Calu3 (cell line): ENCODE measurements at regions not wholly inside any gene's neighbourhood (a gene's known extent, or its start where the extent isn't known, plus 50 kb on each side); places are given as distances from the start of the nearest gene placed in this dataset.

Experiments used
- BruUV-seq: library from RNA; stranded (reverse); fragments of 400-500 nt; replicated peaks from 2 replicates; lab custom pipeline; 2021; lab: Mats Ljungman, UMichigan
- CTCF ChIA-PET: fragments of 300-600 bp; sonication (Branson Sonifier 250); formaldehyde crosslinking; loops from one replicate; lab custom pipeline; 2022; ENCODE audit warnings: antibody characterized with exemption; lab: Charles Lee
- DNase-seq: peaks from one replicate; pipeline ENCODE4 v3.0.0; 2022
- H3K27ac Mint-ChIP-seq: one replicate; pipeline ENCODE4 v1.8.0; 2022; ENCODE audit warnings: mixed read lengths; ENCODE audit not compliant: unreplicated experiment
- H3K27me3 Mint-ChIP-seq: one replicate; pipeline ENCODE4 v1.8.0; 2022; ENCODE audit warnings: mixed read lengths; ENCODE audit not compliant: unreplicated experiment
- H3K36me3 Mint-ChIP-seq: one replicate; pipeline ENCODE4 v1.8.0; 2022; ENCODE audit warnings: mild to moderate bottlenecking, moderate library complexity, mixed read lengths; ENCODE audit not compliant: insufficient read depth, unreplicated experiment
- H3K4me1 Mint-ChIP-seq: one replicate; pipeline ENCODE4 v1.8.0; 2022; ENCODE audit warnings: mild to moderate bottlenecking, low read depth, mixed read lengths; ENCODE audit not compliant: unreplicated experiment
- H3K4me3 Mint-ChIP-seq: one replicate; pipeline ENCODE4 v1.8.0; 2022; ENCODE audit warnings: mild to moderate bottlenecking, low read depth, moderate library complexity, mixed read lengths; ENCODE audit not compliant: unreplicated experiment
- H3K9me3 Mint-ChIP-seq: one replicate; pipeline ENCODE4 v1.8.0; 2022; ENCODE audit warnings: low read depth, mixed read lengths; ENCODE audit not compliant: unreplicated experiment
- intact Hi-C: fragments of 100-400 bp; cut with micrococcal nuclease; formaldehyde crosslinking; loops from one replicate; pipeline ENCODE4 v1.10.0; 2022; ENCODE audit not compliant: unreplicated experiment
- TF ChIP-seq, protein P1 (sequence below): fragments of 200-600 bp; IDR thresholded peaks from one replicate; pipeline ENCODE4 v1.8.0; 2022; ENCODE audit warnings: antibody characterized with exemption; ENCODE audit not compliant: unreplicated experiment

DNA sequence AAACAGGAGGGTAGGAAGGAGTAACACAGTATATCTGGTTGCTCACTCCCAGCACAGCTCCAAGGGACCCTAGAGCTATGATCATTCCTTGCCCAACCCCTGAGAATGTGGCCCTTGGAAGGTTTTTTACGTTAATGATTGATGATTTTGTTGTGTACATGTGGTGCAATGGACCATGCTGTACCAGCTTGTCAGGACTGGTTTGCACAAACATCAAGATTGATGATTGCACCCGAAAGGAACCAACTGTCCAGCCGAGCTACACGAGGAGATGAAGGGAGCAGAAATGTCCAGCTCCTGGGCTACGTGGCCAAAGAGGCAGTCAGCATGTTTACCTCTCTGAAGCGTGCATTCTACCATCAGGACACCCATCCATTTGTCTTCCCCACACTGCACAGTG is 83.2 kb upstream of the USP9X start:
- TF ChIP-seq, protein P1, sequence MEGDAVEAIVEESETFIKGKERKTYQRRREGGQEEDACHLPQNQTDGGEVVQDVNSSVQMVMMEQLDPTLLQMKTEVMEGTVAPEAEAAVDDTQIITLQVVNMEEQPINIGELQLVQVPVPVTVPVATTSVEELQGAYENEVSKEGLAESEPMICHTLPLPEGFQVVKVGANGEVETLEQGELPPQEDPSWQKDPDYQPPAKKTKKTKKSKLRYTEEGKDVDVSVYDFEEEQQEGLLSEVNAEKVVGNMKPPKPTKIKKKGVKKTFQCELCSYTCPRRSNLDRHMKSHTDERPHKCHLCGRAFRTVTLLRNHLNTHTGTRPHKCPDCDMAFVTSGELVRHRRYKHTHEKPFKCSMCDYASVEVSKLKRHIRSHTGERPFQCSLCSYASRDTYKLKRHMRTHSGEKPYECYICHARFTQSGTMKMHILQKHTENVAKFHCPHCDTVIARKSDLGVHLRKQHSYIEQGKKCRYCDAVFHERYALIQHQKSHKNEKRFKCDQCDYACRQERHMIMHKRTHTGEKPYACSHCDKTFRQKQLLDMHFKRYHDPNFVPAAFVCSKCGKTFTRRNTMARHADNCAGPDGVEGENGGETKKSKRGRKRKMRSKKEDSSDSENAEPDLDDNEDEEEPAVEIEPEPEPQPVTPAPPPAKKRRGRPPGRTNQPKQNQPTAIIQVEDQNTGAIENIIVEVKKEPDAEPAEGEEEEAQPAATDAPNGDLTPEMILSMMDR = no peak
- Mint-ChIP-seq H3K4me1 (peaks cover 16% of the 10 kb centered on the region), H3K27ac (no peak overlapping the region), H3K36me3 (no peaks in the 10 kb centered on the region), H3K27me3 (no peaks in the 10 kb centered on the region), H3K4me3 (peak overlapping the region; percentile 7), H3K9me3 (no peaks in the 10 kb centered on the region)
- CTCF ChIA-PET = interaction anchor here (1.5 kb wide), 1 partner anchor 8 kb away, joined by 6 read pairs; no protein-coding TSS in a partner anchor
- DNase-seq = no peak
- BruUV-seq = no TSS peak
- intact Hi-C loops = no loop called here

DNA sequence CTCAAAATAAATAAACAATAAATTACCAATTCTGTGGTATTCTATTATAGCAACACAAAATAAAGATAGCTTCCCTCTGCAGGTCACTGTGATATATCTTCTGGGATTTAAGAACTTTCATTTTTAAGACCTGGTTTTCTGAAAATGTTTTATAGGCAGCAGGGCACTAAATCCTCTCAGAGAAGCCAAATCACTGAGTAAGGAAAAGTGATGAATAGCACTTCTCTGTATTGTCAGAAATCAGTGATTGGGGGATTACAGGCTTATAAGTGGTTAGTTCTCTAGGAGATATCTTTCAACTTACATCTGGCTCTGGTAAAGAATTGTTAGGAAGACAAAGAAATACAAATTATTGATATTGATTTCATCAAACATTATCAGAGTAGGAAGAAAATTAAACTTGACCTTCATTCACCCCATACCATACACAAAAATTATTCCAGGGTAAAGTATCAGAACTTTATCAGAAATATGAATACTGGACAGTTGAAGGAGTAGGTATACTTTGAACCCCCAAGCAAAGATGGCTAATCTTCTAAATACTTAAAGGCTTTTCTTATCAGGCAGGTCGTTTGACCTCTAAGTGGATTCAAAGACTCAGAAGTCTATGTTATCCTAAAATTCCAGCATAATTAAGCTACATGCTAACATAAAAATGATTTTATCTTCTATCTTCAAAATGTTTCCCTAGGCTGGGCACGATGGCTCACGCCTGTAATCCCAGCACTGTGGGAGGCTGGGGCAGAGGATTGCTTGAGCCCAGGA is 81.6 kb upstream of the USP9X start:
- DNase-seq = no peak
- BruUV-seq = no TSS peak
- Mint-ChIP-seq H3K36me3 (no peaks in the 10 kb centered on the region), H3K27ac (no peak overlapping the region), H3K9me3 (no peaks in the 10 kb centered on the region), H3K4me1 (peaks cover 16% of the 10 kb centered on the region), H3K27me3 (no peaks in the 10 kb centered on the region), H3K4me3 (no peak overlapping the region)
- intact Hi-C loops = no loop called here
- CTCF ChIA-PET = interaction anchor here (0.6 to 1.1 kb wide), 2 partner anchors 14 to 22 kb away, joined by 4 to 10 read pairs; no protein-coding TSS in a partner anchor
- TF ChIP-seq, protein P1 = no peak

DNA sequence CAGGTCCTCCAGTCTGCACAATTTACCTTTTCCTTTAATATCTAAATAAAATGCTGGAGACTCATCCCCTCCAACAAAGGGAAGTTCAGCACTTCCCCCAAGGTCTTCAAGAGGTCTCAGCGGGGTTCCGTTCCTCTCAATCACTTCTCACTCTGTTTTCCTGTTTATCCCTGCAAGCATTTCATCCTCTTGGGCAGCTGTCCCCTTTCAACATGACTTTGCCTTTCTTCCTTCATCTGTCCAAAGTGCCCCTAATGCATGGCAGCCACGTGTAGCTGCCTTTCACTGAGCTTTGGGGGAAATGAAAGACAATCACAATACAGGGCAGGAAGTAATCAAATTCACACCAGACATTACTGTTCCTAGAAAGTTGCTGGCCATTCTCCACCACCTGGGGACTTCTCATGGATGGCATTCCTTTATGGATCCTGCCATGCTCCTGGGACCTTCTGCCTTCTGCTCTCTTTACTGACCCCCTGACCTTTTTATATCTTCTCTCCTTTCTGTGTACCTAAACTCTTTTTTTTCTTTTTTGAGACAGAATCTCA is 79.7 kb upstream of the USP9X start:
- peaks cover 22% of the 10 kb centered on the region for H3K4me1 Mint-ChIP-seq
- no peaks in the 10 kb centered on the region for H3K9me3 Mint-ChIP-seq
- TF ChIP-seq, protein P1 = no peak
- intact Hi-C loops = no loop called here
- peaks cover 7% of the 10 kb centered on the region for H3K36me3 Mint-ChIP-seq
- no peaks in the 10 kb centered on the region for H3K27me3 Mint-ChIP-seq
- no peak for DNase-seq
- CTCF ChIA-PET = interaction anchor here (0.7 kb wide), 1 partner anchor 405 kb away, joined by 3 read pairs; no protein-coding TSS in a partner anchor
- H3K4me3 Mint-ChIP-seq = no peak overlapping the region
- H3K27ac Mint-ChIP-seq = no peak overlapping the region
- BruUV-seq = no TSS peak

DNA sequence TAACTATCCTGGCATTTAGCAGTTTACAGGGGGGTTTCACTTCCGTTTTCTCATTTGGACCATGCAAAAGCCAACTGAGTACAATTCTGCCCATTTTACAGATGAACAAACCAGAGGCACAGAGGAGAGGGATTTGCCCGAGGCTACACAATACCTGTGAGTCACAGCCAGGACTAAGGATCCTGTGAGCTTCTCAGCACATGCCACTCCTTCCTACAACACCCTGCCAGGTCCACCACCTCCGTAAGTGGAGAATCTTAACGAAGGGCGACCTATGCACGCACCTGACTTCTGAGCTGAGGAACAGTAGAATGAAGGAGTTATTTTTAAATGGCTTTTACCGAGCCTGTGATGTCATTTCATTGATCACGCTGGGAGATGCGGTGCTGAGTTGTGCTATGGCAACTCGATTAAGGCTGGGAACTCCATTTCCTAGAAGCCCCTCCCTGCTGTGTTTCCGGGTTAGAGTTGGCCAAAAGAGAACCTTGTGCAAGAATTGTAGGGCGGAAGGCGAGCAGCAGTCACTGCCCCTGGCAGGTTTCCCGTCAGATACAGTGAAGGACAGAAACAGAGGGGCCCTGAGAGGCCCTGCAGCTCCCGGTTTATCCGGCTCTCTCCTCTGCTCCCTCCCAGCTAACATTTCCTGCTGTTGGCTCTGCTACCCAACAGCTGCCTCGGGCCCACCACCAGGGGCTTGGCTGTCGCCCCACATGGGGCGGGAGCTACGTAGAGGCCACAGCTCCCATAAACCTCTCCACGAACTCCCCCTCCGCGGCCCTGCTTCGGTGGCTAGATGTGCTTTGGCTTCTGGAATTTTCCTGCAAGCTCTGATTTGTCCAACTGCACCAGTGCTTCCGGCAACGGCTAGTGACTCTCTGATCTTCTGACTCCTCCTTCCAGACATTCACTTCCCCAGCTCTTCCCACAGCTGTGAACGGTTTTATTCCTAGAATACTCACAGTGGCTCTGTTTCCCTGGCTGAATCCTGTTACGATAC is 75.1 kb upstream of the USP9X start:
- CTCF ChIA-PET = interaction anchor here (0.7 to 1.2 kb wide), 7 partner anchors 9 to 466 kb away, joined by 3 to 8 read pairs (median 3); partner anchors contain the start of gene USP9X
- TF ChIP-seq, protein P1 = no peak
- Mint-ChIP-seq H3K9me3 (no peaks in the 10 kb centered on the region), H3K4me3 (peak overlapping the region; percentile 58), H3K4me1 (peaks cover 18% of the 10 kb centered on the region), H3K36me3 (peaks cover 12% of the 10 kb centered on the region), H3K27ac (peak overlapping the region; percentile 86), H3K27me3 (no peaks in the 10 kb centered on the region)
- intact Hi-C loops = loop anchor here (5.0 kb wide), 1 partner anchor 72 kb away; no protein-coding TSS in a partner anchor
- TSS peak; percentile 94 for BruUV-seq
- peak; percentile 83 for DNase-seq
